Omental fat pad (tissue), 3 donors: ENCODE measurements at regions not wholly inside any gene's neighbourhood (a gene's known extent, or its start where the extent isn't known, plus 50 kb on each side); places are given as distances from the start of the nearest gene placed in this dataset.
"Not testable (repeated sequence)": the region's sequence is repeated elsewhere in the genome, so short reads cannot be mapped to it uniquely, and the experiment has no call there.

Source experiments
- ATAC-seq: fragments of 150-250 bp; one replicate; pipeline ENCODE4 v1.9.1; 2016; ENCODE audit warnings: mild to moderate bottlenecking, moderate library complexity; ENCODE audit not compliant: low FRiP score
- DNase-seq: peaks from one replicate; pipeline ENCODE4 v3.0.0-alpha.2; 2019; ENCODE audit warnings: low spot score
- CTCF ChIP-seq, 3 donors: fragments of 450-650 bp; IDR thresholded peaks; one replicate each; pipeline ENCODE4 v1.5.1; 2016 to 2017; ENCODE audit warnings: antibody characterized with exemption in 3 of 3, mild to moderate bottlenecking in 3 of 3, moderate library complexity in 2 of 3

GRCh38 chr10:43839973-43840372 is 191.3 kb upstream of the ZNF32 start:
- DNase-seq (no peak), ATAC-seq (no peak)
- TF ChIP-seq CTCF (IDR thresholded peaks at IDR 0.05) = no peak

GRCh38 chr10:43834751-43835150 is 186.1 kb upstream of the ZNF32 start:
- not testable (repeated sequence) for ATAC-seq

GRCh38 chr10:43827853-43828252 is 179.2 kb upstream of the ZNF32 start:
- DNase-seq = no peak
- ATAC-seq = no peak
- TF ChIP-seq CTCF (IDR thresholded peaks at IDR 0.05) = no peak

More at GRCh38 chr10:43834751-43835150, 186.1 kb upstream of the ZNF32 start:
- not testable (repeated sequence) for DNase-seq

GRCh38 chr10:43825984-43826383 is 177.3 kb upstream of the ZNF32 start:
- ATAC-seq (no peak), DNase-seq (no peak)
- no peak for TF ChIP-seq CTCF (IDR thresholded peaks at IDR 0.05)

GRCh38 chr10:43825421-43825820 is 176.7 kb upstream of the ZNF32 start:
- no peak for TF ChIP-seq CTCF (IDR thresholded peaks at IDR 0.05)
- ATAC-seq = no peak
- no peak for DNase-seq

GRCh38 chr10:43824934-43825333 is 176.3 kb upstream of the ZNF32 start:
- DNase-seq = no peak
- no peak for TF ChIP-seq CTCF (IDR thresholded peaks at IDR 0.05)
- no peak for ATAC-seq

- ATAC-seq (no peak), DNase-seq (no peak)
Measured at GRCh38 chr10:43822631-43823580, 174.2 kb upstream of the ZNF32 start.

More at GRCh38 chr10:43822631-43823580, 174.2 kb upstream of the ZNF32 start:
- TF ChIP-seq CTCF (IDR thresholded peaks at IDR 0.05) = no peak
